ENCODE measurements at regions not wholly inside any gene's neighbourhood (a gene's known extent, or its start where the extent isn't known, plus 50 kb on each side); places are given as distances from the start of the nearest gene placed in this dataset.
"Not testable (repeated sequence)": the region's sequence is repeated elsewhere in the genome, so short reads cannot be mapped to it uniquely, and the experiment has no call there.

- ATAC-seq (ENCODE audit: insufficient number of reproducible peaks, low FRiP score, low read depth) (no peak), DNase-seq (ENCODE audit: low spot score) (no peak)
- H3K27me3 ChIP-seq (replicated peaks; ENCODE audit: insufficient read depth): no peaks in the 10 kb centered on the region
- H3K27ac ChIP-seq: no peak overlapping the region
- no peaks in the 10 kb centered on the region for H3K9me3 ChIP-seq
- no peak overlapping the region for H3K4me3 ChIP-seq
- TF ChIP-seq CTCF (IDR thresholded peaks at IDR 0.05): no peak
- no peaks in the 10 kb centered on the region for H3K36me3 ChIP-seq
- no peaks in the 10 kb centered on the region for H3K4me1 ChIP-seq (ENCODE audit: control insufficient read depth in 1 of 2, low read depth in 2 of 2)
Observed at GRCh38 chr18:6569813-6570212, 155.1 kb upstream of the L3MBTL4 start.

GRCh38 chr18:6570581-6571238 is 156.0 kb upstream of the L3MBTL4 start:
- H3K27ac ChIP-seq: no peak overlapping the region
- H3K4me1 ChIP-seq (ENCODE audit: control insufficient read depth in 1 of 2, low read depth in 2 of 2): no peaks in the 10 kb centered on the region
- DNase-seq (ENCODE audit: low spot score) (no peak), ATAC-seq (ENCODE audit: insufficient number of reproducible peaks, low FRiP score, low read depth) (no peak)
- no peaks in the 10 kb centered on the region for H3K27me3 ChIP-seq (replicated peaks; ENCODE audit: insufficient read depth)
- no peaks in the 10 kb centered on the region for H3K36me3 ChIP-seq
- no peak for TF ChIP-seq CTCF (IDR thresholded peaks at IDR 0.05)
- H3K4me3 ChIP-seq: no peak overlapping the region
- no peaks in the 10 kb centered on the region for H3K9me3 ChIP-seq

GRCh38 chr18:6571239-6571602 is 156.5 kb upstream of the L3MBTL4 start:
- H3K27ac ChIP-seq: no peak overlapping the region
- ATAC-seq (ENCODE audit: insufficient number of reproducible peaks, low FRiP score, low read depth) (no peak), DNase-seq (ENCODE audit: low spot score) (no peak)
- TF ChIP-seq CTCF (IDR thresholded peaks at IDR 0.05): no peak
- no peaks in the 10 kb centered on the region for H3K4me1 ChIP-seq (ENCODE audit: control insufficient read depth in 1 of 2, low read depth in 2 of 2)
- H3K27me3 ChIP-seq (replicated peaks; ENCODE audit: insufficient read depth): no peaks in the 10 kb centered on the region
- no peak overlapping the region for H3K4me3 ChIP-seq
- H3K9me3 ChIP-seq: no peaks in the 10 kb centered on the region
- H3K36me3 ChIP-seq: no peaks in the 10 kb centered on the region

- not testable (repeated sequence) for DNase-seq (ENCODE audit: low spot score); H3K27ac ChIP-seq; H3K36me3 ChIP-seq; ATAC-seq (ENCODE audit: insufficient number of reproducible peaks, low FRiP score, low read depth); H3K27me3 ChIP-seq (replicated peaks; ENCODE audit: insufficient read depth); H3K4me3 ChIP-seq; H3K4me1 ChIP-seq (ENCODE audit: control insufficient read depth in 1 of 2, low read depth in 2 of 2); H3K9me3 ChIP-seq
Observed at GRCh38 chr18:6572192-6572591, 157.3 kb upstream of the ARHGAP28 start.

GRCh38 chr18:6574631-6575030 is 154.9 kb upstream of the ARHGAP28 start:
- Histone ChIP-seq H3K9me3 (no peaks in the 10 kb centered on the region), H3K36me3 (no peaks in the 10 kb centered on the region), H3K27ac (no peak overlapping the region), H3K4me3 (no peak overlapping the region), H3K4me1 (ENCODE audit: control insufficient read depth in 1 of 2, low read depth in 2 of 2) (no peaks in the 10 kb centered on the region), H3K27me3 (replicated peaks; ENCODE audit: insufficient read depth) (no peaks in the 10 kb centered on the region)
- ATAC-seq (ENCODE audit: insufficient number of reproducible peaks, low FRiP score, low read depth): no peak
- no peak for DNase-seq (ENCODE audit: low spot score)
- no peak for TF ChIP-seq CTCF (IDR thresholded peaks at IDR 0.05)

- no peak overlapping the region for H3K4me3 ChIP-seq
- no peaks in the 10 kb centered on the region for H3K9me3 ChIP-seq
- no peaks in the 10 kb centered on the region for H3K4me1 ChIP-seq (ENCODE audit: control insufficient read depth in 1 of 2, low read depth in 2 of 2)
- DNase-seq (ENCODE audit: low spot score): no peak
- H3K36me3 ChIP-seq: no peaks in the 10 kb centered on the region
- TF ChIP-seq CTCF (IDR thresholded peaks at IDR 0.05): no peak
- H3K27ac ChIP-seq: no peak overlapping the region
- H3K27me3 ChIP-seq (replicated peaks; ENCODE audit: insufficient read depth): no peaks in the 10 kb centered on the region
- no peak for ATAC-seq (ENCODE audit: insufficient number of reproducible peaks, low FRiP score, low read depth)
Observed at GRCh38 chr18:6575908-6576307, 153.6 kb upstream of the ARHGAP28 start.
